ENCODE measurements at regions not wholly inside any gene's neighbourhood (a gene's known extent, or its start where the extent isn't known, plus 50 kb on each side); places are given as distances from the start of the nearest gene placed in this dataset.

DNA sequence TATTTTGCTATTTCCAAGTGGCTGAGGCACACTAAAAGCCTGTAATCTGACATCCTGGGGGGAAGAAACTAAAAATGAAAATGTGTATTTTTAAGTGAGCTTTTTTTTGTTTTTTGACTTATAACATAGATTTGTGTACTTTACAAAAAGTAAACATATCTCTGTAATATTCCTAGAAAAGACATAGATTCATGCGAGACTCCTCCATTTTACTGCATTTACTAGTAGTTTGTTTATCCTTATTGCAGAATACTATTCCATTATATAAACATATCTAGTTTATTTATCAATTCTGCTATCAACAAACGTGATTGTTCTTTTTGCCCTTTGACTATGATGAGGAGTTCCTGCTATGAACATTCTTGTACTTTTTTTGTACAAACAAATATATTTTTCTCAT lies 67.8 kb upstream of the PLSCR5 start:
- ChIA-PET CTCF (ENCODE audit: unreplicated experiment) (no interaction called here), POLR2A (no interaction called here)
- intact Hi-C loops (cut with micrococcal nuclease; ENCODE audit: unreplicated experiment) = no loop called here
- Histone ChIP-seq H3K36me3 (ENCODE audit: insufficient read depth, low read length) (no peaks in the 10 kb centered on the region), H2AFZ (ENCODE audit: low read length) (no peak overlapping the region), H3K4me3 (ENCODE audit: low read depth, low read length, poor library complexity, severe bottlenecking) (no peak overlapping the region), H3K4me1 (ENCODE audit: insufficient read depth, low read length, poor library complexity, severe bottlenecking) (no peaks in the 10 kb centered on the region), H3K9me3 (ENCODE audit: low read length) (no peaks in the 10 kb centered on the region), H3K27ac (ENCODE audit: low read depth, low read length, poor library complexity, severe bottlenecking) (no peak overlapping the region), H3K79me2 (ENCODE audit: insufficient read depth, low read depth, low read length) (no peaks in the 10 kb centered on the region), H3K9me2 (ENCODE audit: insufficient read depth, low read length) (no peaks in the 10 kb centered on the region), H4K20me1 (ENCODE audit: insufficient read depth, low read length) (no peaks in the 10 kb centered on the region), H3K4me2 (ENCODE audit: low read length) (no peak overlapping the region)
- no peak for TF ChIP-seq EZH2phosphoT487 (IDR thresholded peaks at IDR 0.05; ENCODE audit: borderline replicate concordance, low read depth, low read length)
- TF ChIP-seq, protein P1, sequence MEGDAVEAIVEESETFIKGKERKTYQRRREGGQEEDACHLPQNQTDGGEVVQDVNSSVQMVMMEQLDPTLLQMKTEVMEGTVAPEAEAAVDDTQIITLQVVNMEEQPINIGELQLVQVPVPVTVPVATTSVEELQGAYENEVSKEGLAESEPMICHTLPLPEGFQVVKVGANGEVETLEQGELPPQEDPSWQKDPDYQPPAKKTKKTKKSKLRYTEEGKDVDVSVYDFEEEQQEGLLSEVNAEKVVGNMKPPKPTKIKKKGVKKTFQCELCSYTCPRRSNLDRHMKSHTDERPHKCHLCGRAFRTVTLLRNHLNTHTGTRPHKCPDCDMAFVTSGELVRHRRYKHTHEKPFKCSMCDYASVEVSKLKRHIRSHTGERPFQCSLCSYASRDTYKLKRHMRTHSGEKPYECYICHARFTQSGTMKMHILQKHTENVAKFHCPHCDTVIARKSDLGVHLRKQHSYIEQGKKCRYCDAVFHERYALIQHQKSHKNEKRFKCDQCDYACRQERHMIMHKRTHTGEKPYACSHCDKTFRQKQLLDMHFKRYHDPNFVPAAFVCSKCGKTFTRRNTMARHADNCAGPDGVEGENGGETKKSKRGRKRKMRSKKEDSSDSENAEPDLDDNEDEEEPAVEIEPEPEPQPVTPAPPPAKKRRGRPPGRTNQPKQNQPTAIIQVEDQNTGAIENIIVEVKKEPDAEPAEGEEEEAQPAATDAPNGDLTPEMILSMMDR (conservative IDR thresholded peaks at IDR 0.05; ENCODE audit: low read length) = no peak
- no TSS peak for BruUV-seq (replicated peaks)
- no peak for DNase-seq (ENCODE audit: low spot score)

DNA sequence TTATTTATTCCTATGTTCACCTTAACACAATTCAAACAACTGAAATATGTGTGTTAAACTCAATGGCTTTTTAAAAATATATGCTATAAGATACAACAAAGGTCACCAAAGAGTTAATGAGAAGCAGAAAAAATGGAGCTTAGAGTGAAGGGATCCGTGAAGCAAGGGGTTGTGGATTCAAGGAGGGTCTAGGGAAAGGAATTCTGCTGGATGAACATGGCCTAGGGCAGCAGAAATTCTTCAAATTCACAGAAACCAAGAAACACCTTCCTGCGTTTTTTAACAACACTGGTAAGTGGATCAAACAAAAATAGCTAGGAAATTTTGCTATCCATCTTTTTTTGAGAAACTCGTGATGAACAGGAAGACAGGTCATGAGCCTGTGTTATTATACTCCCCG lies 59.3 kb upstream of the PLSCR5 start:
- no peak overlapping the region for H3K4me3 ChIP-seq (ENCODE audit: low read depth, low read length, poor library complexity, severe bottlenecking)
- CTCF ChIA-PET (ENCODE audit: unreplicated experiment) = no interaction called here
- H2AFZ ChIP-seq (ENCODE audit: low read length) = no peak overlapping the region
- H3K9me3 ChIP-seq (ENCODE audit: low read length) = no peaks in the 10 kb centered on the region
- H3K27ac ChIP-seq (ENCODE audit: low read depth, low read length, poor library complexity, severe bottlenecking) = no peak overlapping the region
- H3K4me1 ChIP-seq (ENCODE audit: insufficient read depth, low read length, poor library complexity, severe bottlenecking) = no peaks in the 10 kb centered on the region
- TF ChIP-seq, protein P1 (conservative IDR thresholded peaks at IDR 0.05; ENCODE audit: low read length) = no peak
- no peak for TF ChIP-seq EZH2phosphoT487 (IDR thresholded peaks at IDR 0.05; ENCODE audit: borderline replicate concordance, low read depth, low read length)
- intact Hi-C loops (cut with micrococcal nuclease; ENCODE audit: unreplicated experiment) = no loop called here
- POLR2A ChIA-PET = no interaction called here
- H4K20me1 ChIP-seq (ENCODE audit: insufficient read depth, low read length) = no peaks in the 10 kb centered on the region
- DNase-seq (ENCODE audit: low spot score) = no peak
- H3K79me2 ChIP-seq (ENCODE audit: insufficient read depth, low read depth, low read length) = no peaks in the 10 kb centered on the region
- H3K9me2 ChIP-seq (ENCODE audit: insufficient read depth, low read length) = no peaks in the 10 kb centered on the region
- no TSS peak for BruUV-seq (replicated peaks)
- no peak overlapping the region for H3K4me2 ChIP-seq (ENCODE audit: low read length)
- no peaks in the 10 kb centered on the region for H3K36me3 ChIP-seq (ENCODE audit: insufficient read depth, low read length)

DNA sequence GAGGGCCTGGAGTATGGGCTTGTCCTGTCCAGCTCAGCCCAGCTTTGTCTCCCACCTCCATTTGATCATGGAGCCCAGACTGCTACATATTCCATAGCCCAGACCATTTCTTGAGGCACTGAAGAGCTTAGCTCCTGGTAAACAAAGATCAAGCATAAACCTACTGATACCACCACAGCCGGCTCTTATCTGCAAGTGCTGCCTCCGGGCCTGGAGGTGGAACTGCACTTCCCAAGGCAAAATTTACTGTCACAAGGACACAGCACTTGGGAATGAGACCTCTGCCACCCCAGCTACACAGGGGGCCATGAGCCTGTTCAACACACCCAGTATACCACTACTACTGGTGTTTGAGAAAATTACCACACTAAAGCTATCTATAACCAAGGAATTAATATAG lies 53.7 kb upstream of the PLSCR5 start:
- Histone ChIP-seq H3K4me2 (ENCODE audit: low read length) (no peak overlapping the region), H3K4me1 (ENCODE audit: insufficient read depth, low read length, poor library complexity, severe bottlenecking) (no peaks in the 10 kb centered on the region), H2AFZ (ENCODE audit: low read length) (no peak overlapping the region), H3K4me3 (ENCODE audit: low read depth, low read length, poor library complexity, severe bottlenecking) (no peak overlapping the region), H4K20me1 (ENCODE audit: insufficient read depth, low read length) (no peaks in the 10 kb centered on the region), H3K27ac (ENCODE audit: low read depth, low read length, poor library complexity, severe bottlenecking) (no peak overlapping the region), H3K79me2 (ENCODE audit: insufficient read depth, low read depth, low read length) (no peaks in the 10 kb centered on the region), H3K9me3 (ENCODE audit: low read length) (no peaks in the 10 kb centered on the region), H3K36me3 (ENCODE audit: insufficient read depth, low read length) (no peaks in the 10 kb centered on the region), H3K9me2 (ENCODE audit: insufficient read depth, low read length) (no peaks in the 10 kb centered on the region)
- BruUV-seq (replicated peaks) = no TSS peak
- no peak for DNase-seq (ENCODE audit: low spot score)
- intact Hi-C loops (cut with micrococcal nuclease; ENCODE audit: unreplicated experiment) = no loop called here
- ChIA-PET POLR2A (interaction anchor here (0.8 to 1.5 kb wide), 2 partner anchors 10 to 21 kb away, joined by 3 read pairs; no protein-coding TSS in a partner anchor), CTCF (ENCODE audit: unreplicated experiment) (no interaction called here)
- TF ChIP-seq EZH2phosphoT487 (IDR thresholded peaks at IDR 0.05; ENCODE audit: borderline replicate concordance, low read depth, low read length) = no peak
- TF ChIP-seq, protein P1 (conservative IDR thresholded peaks at IDR 0.05; ENCODE audit: low read length) = no peak

Measured in OCI-LY7 (cell line).